ENCODE measurements at regions not wholly inside any gene's neighbourhood (a gene's known extent, or its start where the extent isn't known, plus 50 kb on each side); places are given as distances from the start of the nearest gene placed in this dataset.

DNA sequence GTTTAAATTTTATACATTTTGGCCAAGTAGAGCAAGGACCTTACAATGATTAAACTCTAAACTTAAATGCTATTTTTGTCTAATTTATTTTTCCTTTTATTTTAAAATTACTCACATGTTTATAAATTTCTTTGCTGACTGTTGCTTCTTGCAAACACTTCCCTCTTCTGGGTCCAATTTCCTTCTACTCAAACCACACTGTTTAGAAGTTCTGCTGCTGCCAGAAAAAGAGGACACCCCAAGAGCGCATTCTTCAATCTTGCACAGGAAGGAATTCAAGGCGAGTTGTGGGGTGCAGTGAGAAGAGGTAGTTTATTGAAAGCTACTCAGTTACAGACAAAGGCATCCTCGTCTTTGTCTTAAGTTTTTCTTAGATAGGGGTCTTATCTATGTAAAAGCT, 88.5 kb upstream of the NEK7 start:
- DNase-seq (ENCODE audit: insufficient read length, low spot score, missing footprints) = no peak
- no peaks in the 10 kb centered on the region for H3K27me3 ChIP-seq (ENCODE audit: insufficient read depth, low read length)
- no peak overlapping the region for H3K4me3 ChIP-seq (ENCODE audit: insufficient read depth, low read length)
- H3K4me1 ChIP-seq (ENCODE audit: insufficient read depth, low read length) = no peaks in the 10 kb centered on the region
- TF ChIP-seq, protein P1, sequence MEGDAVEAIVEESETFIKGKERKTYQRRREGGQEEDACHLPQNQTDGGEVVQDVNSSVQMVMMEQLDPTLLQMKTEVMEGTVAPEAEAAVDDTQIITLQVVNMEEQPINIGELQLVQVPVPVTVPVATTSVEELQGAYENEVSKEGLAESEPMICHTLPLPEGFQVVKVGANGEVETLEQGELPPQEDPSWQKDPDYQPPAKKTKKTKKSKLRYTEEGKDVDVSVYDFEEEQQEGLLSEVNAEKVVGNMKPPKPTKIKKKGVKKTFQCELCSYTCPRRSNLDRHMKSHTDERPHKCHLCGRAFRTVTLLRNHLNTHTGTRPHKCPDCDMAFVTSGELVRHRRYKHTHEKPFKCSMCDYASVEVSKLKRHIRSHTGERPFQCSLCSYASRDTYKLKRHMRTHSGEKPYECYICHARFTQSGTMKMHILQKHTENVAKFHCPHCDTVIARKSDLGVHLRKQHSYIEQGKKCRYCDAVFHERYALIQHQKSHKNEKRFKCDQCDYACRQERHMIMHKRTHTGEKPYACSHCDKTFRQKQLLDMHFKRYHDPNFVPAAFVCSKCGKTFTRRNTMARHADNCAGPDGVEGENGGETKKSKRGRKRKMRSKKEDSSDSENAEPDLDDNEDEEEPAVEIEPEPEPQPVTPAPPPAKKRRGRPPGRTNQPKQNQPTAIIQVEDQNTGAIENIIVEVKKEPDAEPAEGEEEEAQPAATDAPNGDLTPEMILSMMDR (IDR thresholded peaks at IDR 0.05; ENCODE audit: extremely low read depth, low read depth, low read length) = no peak
- no peak overlapping the region for H2AFZ ChIP-seq (ENCODE audit: low read length)
- no peaks in the 10 kb centered on the region for H3K79me2 ChIP-seq (ENCODE audit: insufficient read depth, low read length)
- no peak overlapping the region for H3K27ac ChIP-seq (ENCODE audit: low read depth, low read length)
- no peaks in the 10 kb centered on the region for H3K36me3 ChIP-seq (ENCODE audit: insufficient read depth, low read length)
- no peaks in the 10 kb centered on the region for H3K9me3 ChIP-seq (ENCODE audit: low read depth, low read length)
- H4K20me1 ChIP-seq (ENCODE audit: insufficient read depth, low read length) = no peaks in the 10 kb centered on the region
- no peak overlapping the region for H3K4me2 ChIP-seq (ENCODE audit: insufficient read depth, low read length)

DNA sequence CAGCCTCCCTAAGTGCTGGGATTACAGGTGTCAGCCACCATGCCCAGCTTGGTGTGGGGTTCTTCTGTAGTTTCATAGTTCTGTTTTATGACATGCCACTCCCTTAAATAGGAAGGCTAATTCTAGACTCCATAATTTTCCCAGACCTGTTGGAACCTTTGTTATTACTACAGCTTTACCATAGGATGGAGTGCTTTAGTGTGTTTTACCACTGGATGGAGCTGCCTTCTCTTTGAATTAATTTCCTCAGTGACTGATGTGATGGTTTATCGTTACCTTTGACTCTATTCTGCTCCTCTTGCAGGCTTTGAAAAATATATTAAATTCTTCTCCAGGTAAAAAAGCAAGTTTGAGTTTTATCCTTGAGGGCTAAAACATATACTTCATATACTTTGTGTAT, 84.6 kb upstream of the NEK7 start:
- no peaks in the 10 kb centered on the region for H3K36me3 ChIP-seq (ENCODE audit: insufficient read depth, low read length)
- DNase-seq (ENCODE audit: insufficient read length, low spot score, missing footprints) = no peak
- no peak overlapping the region for H3K4me3 ChIP-seq (ENCODE audit: insufficient read depth, low read length)
- H3K9me3 ChIP-seq (ENCODE audit: low read depth, low read length) = no peaks in the 10 kb centered on the region
- TF ChIP-seq, protein P1 (IDR thresholded peaks at IDR 0.05; ENCODE audit: extremely low read depth, low read depth, low read length) = peak; percentile 54
- no peaks in the 10 kb centered on the region for H4K20me1 ChIP-seq (ENCODE audit: insufficient read depth, low read length)
- H3K27me3 ChIP-seq (ENCODE audit: insufficient read depth, low read length) = no peaks in the 10 kb centered on the region
- no peaks in the 10 kb centered on the region for H3K79me2 ChIP-seq (ENCODE audit: insufficient read depth, low read length)
- H3K4me1 ChIP-seq (ENCODE audit: insufficient read depth, low read length) = no peaks in the 10 kb centered on the region
- no peak overlapping the region for H2AFZ ChIP-seq (ENCODE audit: low read length)
- H3K4me2 ChIP-seq (ENCODE audit: insufficient read depth, low read length) = no peak overlapping the region
- no peak overlapping the region for H3K27ac ChIP-seq (ENCODE audit: low read depth, low read length)

DNA sequence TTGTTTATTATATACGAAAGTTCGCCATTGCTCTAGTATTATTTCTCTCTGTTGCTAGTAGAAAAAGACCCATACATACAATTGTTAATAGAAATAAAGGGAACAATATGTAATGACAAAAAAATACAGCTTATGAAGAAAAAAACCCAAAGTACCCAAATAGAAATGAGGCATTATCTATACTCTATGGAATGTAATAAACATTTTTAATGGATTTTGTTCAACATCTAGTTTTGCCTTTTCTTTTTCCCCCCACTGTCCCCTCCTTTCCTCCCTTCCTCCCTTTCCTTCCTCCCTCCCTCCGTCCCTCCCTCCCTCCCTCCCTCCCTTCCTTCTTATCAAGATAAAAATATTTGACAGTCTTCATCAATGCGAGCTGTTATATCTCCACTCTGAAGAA, 81.5 kb upstream of the NEK7 start:
- Histone ChIP-seq H4K20me1 (ENCODE audit: insufficient read depth, low read length) (no peaks in the 10 kb centered on the region), H3K4me3 (ENCODE audit: insufficient read depth, low read length) (no peak overlapping the region), H2AFZ (ENCODE audit: low read length) (no peak overlapping the region), H3K36me3 (ENCODE audit: insufficient read depth, low read length) (no peaks in the 10 kb centered on the region), H3K27ac (ENCODE audit: low read depth, low read length) (no peak overlapping the region), H3K9me3 (ENCODE audit: low read depth, low read length) (no peaks in the 10 kb centered on the region), H3K27me3 (ENCODE audit: insufficient read depth, low read length) (no peaks in the 10 kb centered on the region), H3K4me1 (ENCODE audit: insufficient read depth, low read length) (peaks cover 3% of the 10 kb centered on the region), H3K4me2 (ENCODE audit: insufficient read depth, low read length) (no peak overlapping the region), H3K79me2 (ENCODE audit: insufficient read depth, low read length) (no peaks in the 10 kb centered on the region)
- TF ChIP-seq, protein P1 (IDR thresholded peaks at IDR 0.05; ENCODE audit: extremely low read depth, low read depth, low read length) = no peak
- DNase-seq (ENCODE audit: insufficient read length, low spot score, missing footprints) = no peak

DNA sequence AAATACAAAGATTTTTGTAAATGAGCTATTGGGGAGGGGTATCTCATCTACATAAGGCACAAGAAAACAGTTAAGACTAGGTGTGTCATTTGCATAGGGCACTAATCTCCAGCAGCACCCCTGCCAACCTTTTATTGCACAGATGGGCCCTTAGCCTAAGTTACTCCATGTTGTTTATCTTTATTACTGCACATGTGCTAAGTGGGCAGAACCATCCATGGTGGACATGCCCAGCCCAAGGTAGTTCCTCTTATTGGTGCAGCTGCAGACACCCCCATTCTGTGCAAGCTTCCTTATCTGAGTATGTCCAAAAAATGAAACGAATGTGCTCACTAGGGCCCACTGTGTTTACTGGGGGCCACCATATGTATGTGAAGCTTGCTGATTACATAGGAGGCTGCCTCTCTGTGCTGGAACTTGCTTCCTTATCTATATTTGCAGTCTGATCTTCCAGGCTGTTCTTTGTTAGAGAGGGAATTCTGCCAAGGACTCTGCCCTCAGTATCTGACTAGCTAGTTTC, 77.3 kb upstream of the NEK7 start:
- Histone ChIP-seq H3K4me2 (ENCODE audit: insufficient read depth, low read length) (no peak overlapping the region), H3K79me2 (ENCODE audit: insufficient read depth, low read length) (no peaks in the 10 kb centered on the region), H4K20me1 (ENCODE audit: insufficient read depth, low read length) (no peaks in the 10 kb centered on the region), H3K9me3 (ENCODE audit: low read depth, low read length) (no peaks in the 10 kb centered on the region), H2AFZ (ENCODE audit: low read length) (peak overlapping the region; percentile 51), H3K27ac (ENCODE audit: low read depth, low read length) (no peak overlapping the region), H3K36me3 (ENCODE audit: insufficient read depth, low read length) (no peaks in the 10 kb centered on the region), H3K4me1 (ENCODE audit: insufficient read depth, low read length) (peaks cover 3% of the 10 kb centered on the region), H3K27me3 (ENCODE audit: insufficient read depth, low read length) (no peaks in the 10 kb centered on the region), H3K4me3 (ENCODE audit: insufficient read depth, low read length) (no peak overlapping the region)
- TF ChIP-seq, protein P1 (IDR thresholded peaks at IDR 0.05; ENCODE audit: extremely low read depth, low read depth, low read length) = no peak
- no peak for DNase-seq (ENCODE audit: insufficient read length, low spot score, missing footprints)

Data from osteoblast (primary cell).